Hematopoietic multipotent progenitor cell treated with erythropoietin and hydrocortisone succinate and interleukin-3 and kit ligand, for 4 days (in vitro differentiated cells): ENCODE measurements at regions not wholly inside any gene's neighbourhood (a gene's known extent, or its start where the extent isn't known, plus 50 kb on each side); places are given as distances from the start of the nearest gene placed in this dataset.

Experiments used
- DNase-seq: peaks from one replicate; pipeline ENCODE4 v3.0.0-alpha.2; 2015

DNA sequence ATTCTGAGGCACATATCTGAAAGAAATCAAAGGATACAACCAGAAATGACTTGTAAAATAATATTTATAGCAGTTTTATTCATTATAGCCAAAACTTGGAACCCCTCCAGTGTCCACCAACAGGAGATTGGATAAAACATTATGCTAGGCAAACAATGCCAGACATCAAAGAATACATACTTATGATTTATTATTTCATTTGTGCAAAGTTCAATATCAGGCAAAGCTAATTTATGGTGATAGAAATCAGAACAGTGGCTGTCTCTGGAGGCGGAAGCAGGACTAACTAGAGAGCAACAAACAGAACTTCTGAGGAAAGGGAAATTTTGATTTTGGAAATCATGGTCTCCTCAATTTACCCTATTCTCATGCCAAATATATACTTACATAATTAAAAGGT lies 193.1 kb downstream of the ICE1 start:
- DNase-seq = no peak

DNA sequence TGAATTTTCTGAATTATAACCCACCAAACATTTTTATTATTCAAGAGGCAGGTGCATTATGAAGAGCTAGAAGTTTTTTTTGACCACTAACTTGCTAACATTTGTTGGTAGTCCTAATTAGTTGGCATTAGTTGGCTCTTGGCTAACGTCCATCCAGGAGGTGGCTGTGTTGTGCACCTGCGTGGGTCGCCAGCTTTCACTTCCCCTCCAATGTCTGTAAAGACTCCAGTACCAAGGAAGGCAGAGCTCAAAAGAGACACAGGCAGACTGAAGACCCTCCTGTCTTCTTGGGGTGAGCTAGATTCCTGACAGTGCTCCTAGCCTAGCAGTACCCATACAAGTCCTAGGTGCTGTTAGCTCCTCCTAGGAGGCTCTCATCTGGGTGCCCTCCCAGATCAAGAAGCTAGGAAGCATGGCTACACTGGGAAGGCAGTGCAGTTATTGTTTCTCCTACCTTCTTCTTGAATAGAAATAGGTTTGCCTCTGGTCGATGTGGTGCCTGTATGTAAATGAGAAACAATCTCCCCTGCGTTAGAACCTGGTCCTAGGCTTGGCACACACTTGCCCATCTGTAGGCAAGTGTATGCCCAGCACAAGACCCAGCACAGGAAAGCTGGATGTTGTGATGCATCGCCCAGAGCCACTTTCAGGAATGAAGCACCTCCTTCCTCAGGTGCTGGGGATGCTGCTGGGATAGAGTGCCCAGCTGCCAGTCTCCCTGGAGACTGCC lies 190.9 kb downstream of the ICE1 start:
- DNase-seq = no peak

GRCh38 chr5:5612096-5612495 lies 189.6 kb downstream of the ICE1 start:
- no peak for DNase-seq

DNA sequence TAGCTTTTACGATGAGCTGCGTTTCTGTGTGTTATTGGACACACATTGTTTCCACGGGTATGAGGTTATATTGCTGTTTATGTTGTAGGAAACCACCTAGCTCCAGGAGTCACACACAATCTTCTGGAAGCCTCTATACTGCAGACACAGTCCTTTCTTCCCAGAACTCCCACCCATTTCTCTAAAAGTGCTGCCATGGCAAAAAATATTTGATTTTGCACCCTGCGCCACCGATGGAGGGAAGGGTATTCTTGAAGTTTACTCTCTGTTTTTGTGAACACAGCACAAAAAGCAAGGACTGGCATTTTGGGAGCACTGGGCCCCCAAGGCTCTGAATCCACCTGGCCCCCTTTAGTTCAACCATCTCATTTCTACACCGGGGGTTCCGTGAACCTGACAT lies 187.5 kb downstream of the ICE1 start:
- no peak for DNase-seq

- DNase-seq = no peak
Observed at GRCh38 chr5:5605170-5605764, 182.8 kb downstream of the ICE1 start.

DNA sequence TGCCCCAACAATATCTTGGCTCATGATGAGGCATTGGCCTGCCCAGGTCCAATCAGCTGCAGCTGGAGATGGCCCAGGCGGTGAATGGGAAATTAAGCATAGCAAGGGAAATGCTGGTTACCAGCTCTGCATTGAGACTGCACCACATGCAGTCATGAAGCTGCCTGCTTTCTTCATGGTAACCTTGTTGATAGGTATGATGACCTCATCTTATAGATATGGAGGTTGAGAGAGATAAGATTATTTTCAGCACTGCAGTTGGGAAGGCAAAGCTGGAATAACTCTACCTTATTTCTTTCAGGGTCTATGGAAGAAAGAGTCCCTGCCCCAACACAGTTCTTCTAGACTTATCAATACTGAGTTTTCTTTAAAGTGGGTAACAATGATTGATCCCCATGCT lies 180.1 kb downstream of the ICE1 start:
- DNase-seq = no peak

DNA sequence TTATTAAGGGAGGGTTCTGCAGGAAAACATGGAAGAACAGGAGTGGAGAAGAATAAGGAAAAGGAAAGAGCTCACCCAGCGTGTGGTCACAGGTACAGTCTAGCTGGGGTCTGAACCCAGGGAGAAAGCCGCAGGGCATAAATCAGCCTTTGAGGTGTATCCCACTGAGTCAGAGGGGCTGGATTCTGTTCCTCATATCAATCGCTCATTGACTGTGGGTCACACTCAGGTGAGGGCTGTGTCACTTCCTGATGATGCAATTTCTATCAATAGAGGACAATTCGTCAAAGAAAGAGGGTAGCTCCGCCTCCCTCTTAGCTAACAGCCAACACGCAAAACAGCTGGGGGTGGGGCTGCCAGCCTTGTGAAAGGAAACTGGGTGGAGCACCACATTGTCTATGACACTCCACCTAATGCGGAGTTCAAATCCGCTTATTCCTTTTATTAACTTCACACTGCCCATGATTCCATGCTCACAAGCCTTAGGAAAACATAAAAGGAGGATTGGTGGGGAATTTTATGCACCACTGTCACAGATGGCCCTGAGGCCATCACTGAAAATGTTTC lies 176.2 kb downstream of the ICE1 start:
- DNase-seq = no peak

DNA sequence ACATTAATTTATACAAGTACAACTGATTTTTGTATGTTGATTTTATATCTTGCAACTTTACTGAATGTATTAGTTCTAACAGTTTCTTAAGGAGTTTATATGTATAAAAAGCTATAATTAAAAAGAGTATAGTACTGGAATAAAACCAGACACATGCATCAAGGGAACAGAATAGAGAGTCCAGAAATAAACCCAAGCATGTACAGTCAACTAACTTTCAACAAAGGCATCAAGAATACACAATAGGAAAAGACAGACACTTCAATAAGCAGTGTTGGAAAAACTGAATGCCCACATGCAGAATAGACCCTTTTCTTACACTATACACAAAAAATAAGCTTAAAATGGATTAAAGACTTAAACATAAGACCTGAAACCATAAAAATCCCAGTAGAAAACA lies 170.9 kb downstream of the ICE1 start:
- no peak for DNase-seq

DNA sequence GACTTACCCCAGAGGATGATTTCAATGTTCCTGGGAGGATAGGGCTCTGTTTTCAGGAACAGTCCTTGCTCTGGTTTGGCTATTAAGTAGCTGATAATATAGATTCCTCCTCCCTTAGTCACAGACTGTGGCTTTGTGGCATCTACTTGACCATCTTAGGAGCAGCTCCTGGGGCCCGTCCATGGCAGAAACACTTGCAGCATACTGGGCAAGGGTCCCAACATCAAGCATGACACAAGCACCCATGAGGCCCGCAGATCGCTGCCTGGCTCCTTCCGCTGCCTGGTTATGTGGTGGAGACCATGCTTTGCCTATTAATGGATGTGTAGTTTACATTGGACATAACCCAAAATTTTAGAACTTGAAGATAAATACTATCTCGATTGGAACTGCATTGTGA lies 170.1 kb downstream of the ICE1 start:
- no peak for DNase-seq

DNA sequence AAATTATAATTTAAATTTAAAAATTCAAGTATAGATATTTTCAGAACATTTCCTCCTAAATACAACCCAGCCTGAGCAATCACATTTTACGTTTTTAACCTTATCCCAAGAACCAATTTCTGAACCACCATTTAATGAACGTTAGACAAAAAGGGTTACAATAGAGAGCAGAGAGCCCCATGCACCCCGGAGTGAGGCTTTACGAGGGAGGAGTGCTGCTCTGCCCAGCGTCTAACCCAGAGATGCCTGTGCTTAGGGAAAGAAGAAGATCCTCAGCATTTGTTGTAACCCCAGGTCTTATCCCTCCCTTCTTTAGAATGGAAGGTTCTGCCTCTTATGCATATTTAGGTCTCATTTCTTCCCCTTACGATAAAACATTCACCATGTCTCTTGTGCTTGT lies 169.1 kb downstream of the ICE1 start:
- DNase-seq = no peak

GRCh38 chr5:5589857-5590256 lies 167.4 kb downstream of the ICE1 start:
- DNase-seq = no peak

GRCh38 chr5:5588887-5589826 lies 166.7 kb downstream of the ICE1 start:
- no peak for DNase-seq

GRCh38 chr5:5588386-5588785 lies 165.9 kb downstream of the ICE1 start:
- no peak for DNase-seq

GRCh38 chr5:5587474-5587873 lies 165.0 kb downstream of the ICE1 start:
- no peak for DNase-seq

GRCh38 chr5:5586721-5587120 lies 164.2 kb downstream of the ICE1 start:
- DNase-seq = no peak

- DNase-seq = no peak
Observed at GRCh38 chr5:5585751-5586341, 163.4 kb downstream of the ICE1 start.

DNA sequence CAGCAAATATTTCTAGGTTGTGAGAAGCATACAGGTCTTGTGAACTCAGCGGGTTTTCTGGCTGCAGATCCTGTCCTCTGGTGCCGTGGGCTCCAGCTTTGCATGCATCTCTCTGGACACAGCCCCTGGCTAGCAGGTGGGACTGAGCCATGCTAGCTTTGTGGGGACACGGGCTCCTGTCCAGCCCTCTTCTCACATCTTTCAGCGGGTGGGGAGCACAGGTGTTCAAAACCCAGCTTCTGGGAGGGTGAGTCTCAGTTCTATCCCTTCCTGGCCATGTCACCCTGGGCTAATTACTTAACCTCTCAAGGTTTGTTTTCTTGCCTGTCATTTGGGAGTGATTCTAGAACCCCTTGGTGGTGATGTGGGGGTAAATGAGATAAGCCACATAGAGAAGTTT lies 162.3 kb downstream of the ICE1 start:
- no peak for DNase-seq

- DNase-seq = no peak
Observed at GRCh38 chr5:5584236-5584745, 161.8 kb downstream of the ICE1 start.

- DNase-seq = no peak
Observed at GRCh38 chr5:5583832-5584231, 161.4 kb downstream of the ICE1 start.

DNA sequence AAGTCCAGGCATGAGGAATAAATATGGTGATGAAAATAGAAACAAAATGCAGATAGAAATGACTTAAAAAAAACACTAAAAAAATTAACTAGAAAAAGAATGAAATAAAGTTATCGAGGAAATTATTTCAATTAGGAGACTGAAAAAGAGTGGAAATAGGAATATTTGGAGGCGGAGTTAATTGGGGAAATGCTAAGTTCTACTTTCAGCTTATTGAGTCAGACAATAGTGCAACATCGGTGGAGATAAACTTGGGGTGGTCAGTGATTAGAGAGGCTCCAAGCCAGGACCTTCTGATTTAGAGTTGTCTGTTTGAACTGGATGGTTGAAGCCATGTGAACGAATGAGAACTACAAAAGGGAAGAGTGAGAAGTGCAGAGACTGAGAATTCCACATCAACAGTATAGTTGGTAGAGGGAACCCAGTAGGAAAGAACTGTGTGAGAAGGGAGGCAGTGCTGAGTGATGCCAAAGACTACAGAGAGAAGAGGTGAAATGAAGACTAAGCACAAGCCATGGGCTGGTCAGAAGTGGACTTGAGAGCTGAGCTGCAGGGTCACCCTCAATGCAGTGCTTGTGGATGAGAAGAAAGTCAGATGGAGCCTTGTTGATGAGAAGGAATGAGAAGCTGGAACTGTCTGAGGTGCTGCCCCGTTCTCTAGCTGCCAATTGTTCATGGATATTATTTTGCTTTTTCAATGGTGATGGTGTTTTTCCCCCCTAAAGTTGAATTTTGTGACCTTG lies 160.7 kb downstream of the ICE1 start:
- no peak for DNase-seq

- no peak for DNase-seq
Observed at GRCh38 chr5:5581080-5581479, 158.6 kb downstream of the ICE1 start.

GRCh38 chr5:5576744-5577143 lies 154.3 kb downstream of the ICE1 start:
- no peak for DNase-seq
